ENCODE measurements at regions not wholly inside any gene's neighbourhood (a gene's known extent, or its start where the extent isn't known, plus 50 kb on each side); places are given as distances from the start of the nearest gene placed in this dataset.

DNA sequence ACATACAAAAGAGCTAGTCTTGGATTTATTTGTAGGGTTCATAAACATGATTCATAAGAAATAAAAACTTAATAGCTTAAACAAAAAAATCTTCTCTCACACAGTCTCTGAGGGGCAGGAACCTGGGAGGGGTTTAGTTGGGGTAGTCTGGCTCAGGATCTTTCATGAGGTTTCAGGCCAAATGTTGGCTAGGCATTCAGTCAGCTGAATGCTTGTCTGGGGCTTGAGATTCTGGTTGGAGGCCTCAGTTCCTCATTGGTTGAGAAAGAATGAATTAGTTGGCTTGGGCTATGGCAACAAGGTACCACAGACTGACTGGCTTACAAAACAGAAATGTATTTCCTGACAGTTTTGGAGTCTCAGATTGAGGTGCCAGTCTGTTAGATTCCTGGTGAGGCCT, 74.3 kb downstream of the ANKRD7 start:
- H3K36me3 Mint-ChIP-seq = no peaks in the 10 kb centered on the region
- H3K4me1 Mint-ChIP-seq (ENCODE audit: low read depth in 2 of 2) = no peaks in the 10 kb centered on the region
- H3K27me3 Mint-ChIP-seq = peaks cover 0 to 12% of the 10 kb centered on the region in 2 donors
- no peak overlapping the region for H3K4me3 Mint-ChIP-seq
- peaks cover 5% of the 10 kb centered on the region for H3K9me3 Mint-ChIP-seq
- no peak for ATAC-seq
- no peak overlapping the region for H3K27ac Mint-ChIP-seq
- no peak for DNase-seq (ENCODE audit: low spot score)

DNA sequence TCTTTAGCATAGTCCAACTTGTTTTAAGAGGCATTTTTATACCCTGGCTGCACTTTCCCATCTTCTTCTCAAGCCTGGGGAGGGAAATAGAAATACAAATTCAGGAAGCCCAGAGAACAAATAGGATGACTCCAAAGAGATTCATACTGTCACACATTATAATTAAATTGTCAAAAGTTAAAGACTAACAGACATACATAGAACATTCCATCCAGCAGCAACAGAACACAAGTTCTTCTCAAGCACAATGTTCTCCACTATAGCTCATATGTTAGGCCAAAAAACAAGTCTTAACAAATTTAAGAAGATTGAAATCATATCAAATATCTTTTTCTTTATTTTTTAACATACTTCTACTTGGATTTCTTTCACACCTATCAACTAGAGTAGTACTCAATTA, 75.7 kb downstream of the ANKRD7 start:
- no peak for DNase-seq (ENCODE audit: low spot score)
- Mint-ChIP-seq H3K36me3 (no peaks in the 10 kb centered on the region), H3K4me1 (ENCODE audit: low read depth in 2 of 2) (no peaks in the 10 kb centered on the region), H3K27me3 (peaks cover 0 to 9% of the 10 kb centered on the region in 2 donors), H3K4me3 (no peak overlapping the region), H3K9me3 (peaks cover 5% of the 10 kb centered on the region), H3K27ac (no peak overlapping the region)
- ATAC-seq = no peak

DNA sequence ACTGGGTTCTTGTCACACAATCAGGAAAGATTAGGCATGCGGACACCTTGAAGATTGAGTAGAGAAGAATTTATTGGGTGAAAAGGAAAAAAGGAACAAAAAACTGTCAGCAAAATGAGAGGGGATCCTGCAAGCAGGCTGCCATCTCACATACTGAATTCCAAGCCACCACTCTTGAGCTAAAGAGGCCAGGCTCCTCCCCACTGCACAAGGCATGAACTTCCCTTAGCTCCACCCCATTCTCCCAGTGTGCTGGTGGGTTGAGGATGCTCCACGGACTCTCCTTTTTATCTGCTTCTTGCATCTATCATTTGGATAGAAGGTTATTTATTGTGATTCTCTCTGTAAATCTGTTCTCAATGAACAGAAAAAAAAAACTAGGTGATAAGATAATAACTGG, 79.6 kb downstream of the ANKRD7 start:
- Mint-ChIP-seq H3K27ac (no peak overlapping the region), H3K4me1 (ENCODE audit: low read depth in 2 of 2) (no peaks in the 10 kb centered on the region), H3K4me3 (no peak overlapping the region), H3K27me3 (peaks cover 0 to 8% of the 10 kb centered on the region in 2 donors), H3K36me3 (peaks cover 10% of the 10 kb centered on the region), H3K9me3 (peaks cover 5% of the 10 kb centered on the region)
- ATAC-seq (no peak), DNase-seq (ENCODE audit: low spot score) (no peak)

DNA sequence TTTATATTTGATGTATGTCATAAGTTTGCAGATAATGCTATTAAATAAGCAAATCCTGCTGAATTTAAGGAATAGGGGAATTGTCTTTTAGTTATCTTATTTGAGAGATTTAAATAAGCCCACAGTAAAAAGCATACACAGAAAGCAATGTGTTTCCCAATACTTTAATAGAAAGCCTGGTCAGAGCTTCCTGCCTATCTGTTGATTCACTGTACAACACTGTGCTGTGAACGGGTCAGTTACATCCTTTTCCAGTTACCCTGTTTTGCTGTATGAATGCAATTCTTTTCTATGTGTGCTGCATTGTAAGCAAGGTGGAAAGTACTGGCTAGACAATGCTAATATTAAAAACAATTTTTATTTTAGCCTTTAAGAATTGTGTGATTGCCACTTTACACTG, 81.2 kb downstream of the ANKRD7 start:
- Mint-ChIP-seq H3K36me3 (peaks cover 24% of the 10 kb centered on the region), H3K4me3 (no peak overlapping the region), H3K27me3 (no peaks in the 10 kb centered on the region), H3K4me1 (ENCODE audit: low read depth in 2 of 2) (peaks cover 0 to 10% of the 10 kb centered on the region in 2 donors), H3K27ac (no peak overlapping the region), H3K9me3 (peaks cover 6% of the 10 kb centered on the region)
- ATAC-seq (peak in 1 of 2 donors; percentile 48), DNase-seq (ENCODE audit: low spot score) (no peak)

DNA sequence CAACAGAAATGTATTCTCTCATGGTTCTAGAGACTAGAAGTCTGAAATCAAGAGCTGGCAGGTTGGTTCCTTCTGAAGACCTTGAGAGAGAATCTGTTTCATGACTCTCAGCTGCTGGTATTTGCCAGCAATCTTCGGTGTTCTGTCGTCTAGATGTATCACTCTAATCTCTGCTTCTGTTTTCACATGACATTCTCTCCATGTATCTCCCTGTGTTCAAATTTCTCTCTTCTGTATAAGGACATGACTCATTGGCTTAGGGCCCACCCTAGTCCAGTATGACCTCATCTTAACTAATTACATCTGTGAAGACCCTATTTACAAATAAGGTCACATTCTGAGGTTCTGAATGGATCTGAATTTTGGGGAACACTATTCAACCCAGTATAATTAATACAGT, 82.3 kb downstream of the ANKRD7 start:
- H3K27me3 Mint-ChIP-seq = no peaks in the 10 kb centered on the region
- H3K4me3 Mint-ChIP-seq = no peak overlapping the region
- ATAC-seq (no peak), DNase-seq (ENCODE audit: low spot score) (no peak)
- peaks cover 0 to 21% of the 10 kb centered on the region in 2 donors for H3K4me1 Mint-ChIP-seq (ENCODE audit: low read depth in 2 of 2)
- peaks cover 29% of the 10 kb centered on the region for H3K36me3 Mint-ChIP-seq
- peaks cover 6% of the 10 kb centered on the region for H3K9me3 Mint-ChIP-seq
- H3K27ac Mint-ChIP-seq = no peak overlapping the region

DNA sequence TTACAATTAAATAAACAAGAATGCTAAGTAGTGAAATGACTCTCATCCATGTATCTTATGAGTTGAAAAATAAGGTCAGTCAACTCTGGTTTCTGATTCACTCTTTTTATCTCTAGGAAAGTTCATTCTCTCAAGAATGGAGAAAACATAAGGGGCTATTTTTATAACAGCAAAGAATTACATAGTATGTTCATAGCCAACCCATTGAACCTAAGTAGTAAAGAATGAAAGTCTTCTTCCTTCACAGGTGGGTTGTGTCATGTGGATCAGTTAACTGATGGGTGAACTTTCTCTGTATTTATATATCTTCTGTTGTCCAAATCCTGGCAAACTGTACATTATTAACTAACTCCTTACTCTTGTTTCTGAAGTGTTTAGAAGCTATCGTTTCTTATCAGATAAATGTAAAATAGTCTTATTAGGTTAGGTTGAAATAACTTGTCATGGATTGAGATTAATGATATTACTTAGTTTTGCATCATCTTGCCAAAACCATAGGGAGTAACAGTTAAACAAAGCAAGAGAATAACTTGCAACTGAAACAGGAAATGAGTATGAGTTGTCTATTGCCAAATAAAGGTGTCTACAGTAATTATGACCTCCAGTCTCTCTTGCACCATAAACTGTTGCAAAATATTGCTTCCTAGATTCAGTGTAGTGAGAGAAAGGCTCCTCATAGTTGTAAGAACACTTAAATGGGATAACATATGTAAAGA, 86.8 kb downstream of the ANKRD7 start:
- peaks cover 48% of the 10 kb centered on the region for H3K36me3 Mint-ChIP-seq
- ATAC-seq = peak; percentile 83 to 85
- peaks cover 6 to 44% of the 10 kb centered on the region in 2 donors for H3K4me1 Mint-ChIP-seq (ENCODE audit: low read depth in 2 of 2)
- no peak for DNase-seq (ENCODE audit: low spot score)
- peaks cover 14% of the 10 kb centered on the region for H3K9me3 Mint-ChIP-seq
- peak overlapping the region; percentile 58 for H3K4me3 Mint-ChIP-seq
- H3K27ac Mint-ChIP-seq = peak overlapping the region; percentile 89 to 90
- no peaks in the 10 kb centered on the region for H3K27me3 Mint-ChIP-seq

DNA sequence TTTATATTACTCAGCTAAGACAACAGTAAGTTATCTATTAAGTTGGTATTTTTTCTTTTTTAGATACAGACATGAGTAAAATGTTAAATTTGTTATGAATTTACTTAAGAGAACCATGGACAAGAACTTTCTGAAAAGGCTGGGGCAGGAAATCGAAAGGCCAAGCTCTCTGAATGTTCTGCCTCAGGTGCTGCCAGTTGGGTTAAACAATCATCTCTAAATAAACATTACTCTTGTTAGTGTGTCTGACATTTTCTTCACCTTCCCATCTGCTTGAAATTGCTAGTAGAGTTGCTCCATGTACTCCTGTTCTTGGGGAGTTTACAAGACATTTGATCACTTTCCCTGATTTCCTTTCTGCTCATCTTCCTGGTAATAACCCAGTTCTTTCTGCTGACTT, 87.5 kb downstream of the ANKRD7 start:
- Mint-ChIP-seq H3K36me3 (peaks cover 53% of the 10 kb centered on the region), H3K9me3 (peaks cover 20% of the 10 kb centered on the region), H3K27me3 (peaks cover 0 to 2% of the 10 kb centered on the region in 2 donors), H3K4me1 (ENCODE audit: low read depth in 2 of 2) (peaks cover 6 to 44% of the 10 kb centered on the region in 2 donors), H3K4me3 (peak overlapping the region; percentile 73), H3K27ac (peak overlapping the region; percentile 89 to 90)
- DNase-seq (ENCODE audit: low spot score) = no peak
- ATAC-seq = no peak

DNA sequence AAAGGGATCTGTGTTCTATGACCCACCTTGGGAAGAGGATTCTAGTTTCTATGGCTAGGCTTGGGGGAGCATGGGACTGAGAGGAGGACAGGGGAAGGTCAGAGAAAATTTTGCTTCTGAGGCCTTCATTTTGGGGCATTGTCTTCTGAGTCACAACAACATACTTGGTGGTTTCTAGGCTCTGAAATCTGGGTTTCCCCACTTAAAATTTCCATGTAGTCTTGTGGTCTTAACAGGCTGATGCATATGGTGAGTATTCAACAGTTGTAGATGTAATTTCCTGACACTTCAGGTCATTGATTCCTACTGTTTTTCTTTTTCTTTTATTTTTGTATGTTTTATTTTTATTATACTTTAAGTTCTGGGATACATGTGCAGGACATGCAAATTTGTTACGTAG, 88.5 kb downstream of the ANKRD7 start:
- DNase-seq (ENCODE audit: low spot score) = no peak
- Mint-ChIP-seq H3K9me3 (peaks cover 20% of the 10 kb centered on the region), H3K27me3 (peaks cover 0 to 5% of the 10 kb centered on the region in 2 donors), H3K4me3 (peak overlapping the region; percentile 73), H3K36me3 (peaks cover 53% of the 10 kb centered on the region), H3K4me1 (ENCODE audit: low read depth in 2 of 2) (peaks cover 6 to 44% of the 10 kb centered on the region in 2 donors), H3K27ac (peak overlapping the region; percentile 89 to 90)
- ATAC-seq = peak; percentile 85 to 90

DNA sequence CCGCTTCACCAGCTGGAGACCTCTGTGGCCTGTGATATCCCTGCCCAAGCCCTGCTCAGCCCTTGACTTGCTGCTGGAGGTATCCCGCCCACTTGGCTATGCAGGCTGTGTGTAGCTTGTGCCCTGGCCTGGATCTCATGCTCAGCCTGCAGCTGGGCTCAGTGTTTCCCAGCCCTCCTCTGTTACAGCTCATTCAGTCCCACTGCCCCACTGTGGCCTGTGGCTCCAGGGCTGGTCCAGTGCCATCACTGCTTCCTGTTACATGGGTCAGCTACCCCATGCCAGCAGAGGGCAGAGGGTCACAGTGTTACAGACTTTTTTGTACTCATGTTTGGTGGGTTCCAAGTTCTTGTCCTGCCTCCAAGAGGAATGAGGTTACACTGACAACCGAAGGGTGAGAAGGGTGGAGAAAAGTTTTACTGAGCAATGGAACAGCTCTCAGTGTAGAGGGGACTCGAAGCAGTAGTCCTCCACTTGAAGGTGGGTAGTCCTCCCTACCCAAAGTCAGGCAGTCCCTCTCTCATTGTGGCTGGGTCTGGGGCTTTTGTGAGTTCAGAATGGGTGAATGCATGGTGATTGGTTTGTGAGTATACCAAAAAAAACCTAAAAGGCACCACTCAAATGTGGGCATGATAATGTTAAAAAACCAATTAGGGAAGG, 100.4 kb downstream of the ANKRD7 start:
- Mint-ChIP-seq H3K27me3 (peaks cover 5 to 24% of the 10 kb centered on the region in 2 donors), H3K27ac (no peak overlapping the region), H3K36me3 (no peaks in the 10 kb centered on the region), H3K4me1 (ENCODE audit: low read depth in 2 of 2) (no peaks in the 10 kb centered on the region), H3K9me3 (peaks cover 13% of the 10 kb centered on the region), H3K4me3 (no peak overlapping the region)
- DNase-seq (ENCODE audit: low spot score) (no peak), ATAC-seq (no peak)

DNA sequence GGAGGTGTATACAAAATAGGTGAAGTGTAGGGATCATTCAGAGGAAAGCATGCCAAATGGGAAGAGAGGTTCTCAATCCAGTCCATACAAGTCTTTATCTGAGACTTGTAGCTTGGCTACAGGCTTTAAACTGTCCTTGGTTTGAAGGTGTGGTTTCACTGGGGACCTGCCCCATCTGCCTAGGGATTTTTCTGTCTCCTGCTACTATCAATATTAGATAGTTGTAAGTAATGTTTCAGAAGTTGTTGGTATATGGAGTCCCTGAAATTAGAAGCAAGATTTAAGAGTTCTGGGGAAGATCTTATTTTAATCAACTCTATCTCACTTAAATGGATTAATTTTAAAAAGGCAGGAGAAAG, 100.9 kb downstream of the ANKRD7 start:
- H3K4me3 Mint-ChIP-seq = no peak overlapping the region
- no peak overlapping the region for H3K27ac Mint-ChIP-seq

DNA sequence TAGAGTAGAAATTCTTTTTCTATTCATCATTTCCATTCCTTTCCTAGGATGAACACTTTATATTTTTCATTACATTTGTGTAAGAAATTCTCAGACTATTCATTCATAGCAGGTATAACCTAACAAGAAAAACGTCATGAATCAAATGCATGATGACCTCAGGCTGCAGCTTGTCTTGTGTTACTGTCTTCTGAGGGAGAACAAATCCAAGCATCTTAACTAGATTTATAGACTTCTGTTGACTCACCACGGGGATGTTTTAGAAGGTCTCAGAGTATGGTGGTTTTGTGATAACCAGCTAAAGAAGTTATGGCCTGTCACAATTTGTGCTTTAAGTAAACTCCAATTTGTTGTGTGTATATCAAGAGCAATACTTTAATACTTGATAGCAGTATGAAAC, 102.7 kb downstream of the ANKRD7 start:
- Mint-ChIP-seq H3K4me1 (ENCODE audit: low read depth in 2 of 2) (no peaks in the 10 kb centered on the region), H3K36me3 (no peaks in the 10 kb centered on the region), H3K27ac (no peak overlapping the region), H3K9me3 (peaks cover 10% of the 10 kb centered on the region), H3K4me3 (no peak overlapping the region), H3K27me3 (peaks cover 5 to 22% of the 10 kb centered on the region in 2 donors)
- ATAC-seq = no peak
- no peak for DNase-seq (ENCODE audit: low spot score)

More for the DNA sequence above, 100.9 kb downstream of the ANKRD7 start:
- peaks cover 12% of the 10 kb centered on the region for H3K9me3 Mint-ChIP-seq
- H3K27me3 Mint-ChIP-seq = peaks cover 5 to 29% of the 10 kb centered on the region in 2 donors
- ATAC-seq = no peak
- DNase-seq (ENCODE audit: low spot score) = no peak
- no peaks in the 10 kb centered on the region for H3K36me3 Mint-ChIP-seq
- no peaks in the 10 kb centered on the region for H3K4me1 Mint-ChIP-seq (ENCODE audit: low read depth in 2 of 2)

DNA sequence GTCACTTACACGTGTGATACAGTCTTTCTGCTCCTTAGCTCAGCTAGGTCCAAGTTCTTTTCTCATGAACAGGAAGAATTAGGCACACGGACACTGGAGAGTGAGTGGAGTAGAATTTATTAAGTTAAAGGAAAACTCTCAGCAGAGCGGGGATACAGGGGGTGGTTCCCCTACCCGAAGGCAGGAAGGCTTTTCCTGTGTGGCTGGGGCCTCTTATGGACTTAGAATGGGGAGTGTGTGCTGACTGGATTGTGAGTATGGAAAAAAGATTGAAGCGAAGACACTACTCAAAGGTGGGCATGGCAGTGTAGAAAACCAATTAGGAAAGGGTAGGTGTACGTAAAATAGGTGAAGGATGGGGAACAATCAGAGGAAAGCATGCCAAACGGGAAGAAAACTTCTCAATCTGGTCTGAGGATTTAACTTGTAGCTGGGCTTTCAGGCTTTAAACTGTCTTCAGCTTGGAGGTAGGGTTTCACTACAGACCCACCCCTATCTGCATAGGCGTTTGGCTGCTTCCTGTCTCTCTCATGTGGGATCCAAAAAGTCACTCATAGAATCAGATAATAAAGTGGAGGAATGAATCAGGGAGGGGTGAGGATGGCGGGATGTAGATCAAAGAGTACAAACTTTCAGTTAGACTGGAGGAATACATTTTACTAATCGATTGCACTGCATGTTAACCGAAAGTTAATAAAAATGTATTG, 104.2 kb downstream of the ANKRD7 start:
- Mint-ChIP-seq H3K4me1 (ENCODE audit: low read depth in 2 of 2) (no peaks in the 10 kb centered on the region), H3K27ac (no peak overlapping the region), H3K4me3 (no peak overlapping the region), H3K36me3 (no peaks in the 10 kb centered on the region), H3K9me3 (peaks cover 10% of the 10 kb centered on the region), H3K27me3 (peaks cover 5 to 22% of the 10 kb centered on the region in 2 donors)
- ATAC-seq = no peak
- DNase-seq (ENCODE audit: low spot score) = no peak

DNA sequence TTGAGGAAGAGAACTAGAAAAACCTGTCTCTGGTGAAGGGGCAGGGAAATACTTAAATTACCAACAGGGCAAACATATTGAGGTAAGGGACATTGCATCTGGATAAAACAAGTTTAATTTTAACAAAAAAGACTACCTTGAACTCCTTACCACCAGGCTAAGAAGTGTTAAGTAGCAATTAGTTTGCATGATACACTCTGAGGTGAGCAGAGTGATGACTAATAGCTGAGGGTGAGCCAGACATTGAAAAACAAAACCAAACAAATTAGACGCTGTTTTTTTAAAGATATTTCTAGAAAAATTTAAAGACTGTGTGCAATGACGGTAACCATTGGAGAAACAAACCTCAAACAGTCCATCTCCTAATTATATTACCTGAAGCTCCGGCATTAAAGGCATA, 105.9 kb downstream of the ANKRD7 start:
- Mint-ChIP-seq H3K27ac (no peak overlapping the region), H3K9me3 (peaks cover 7% of the 10 kb centered on the region), H3K36me3 (no peaks in the 10 kb centered on the region), H3K4me1 (ENCODE audit: low read depth in 2 of 2) (no peaks in the 10 kb centered on the region), H3K27me3 (peaks cover 5 to 22% of the 10 kb centered on the region in 2 donors), H3K4me3 (no peak overlapping the region)
- ATAC-seq (no peak), DNase-seq (ENCODE audit: low spot score) (no peak)

DNA sequence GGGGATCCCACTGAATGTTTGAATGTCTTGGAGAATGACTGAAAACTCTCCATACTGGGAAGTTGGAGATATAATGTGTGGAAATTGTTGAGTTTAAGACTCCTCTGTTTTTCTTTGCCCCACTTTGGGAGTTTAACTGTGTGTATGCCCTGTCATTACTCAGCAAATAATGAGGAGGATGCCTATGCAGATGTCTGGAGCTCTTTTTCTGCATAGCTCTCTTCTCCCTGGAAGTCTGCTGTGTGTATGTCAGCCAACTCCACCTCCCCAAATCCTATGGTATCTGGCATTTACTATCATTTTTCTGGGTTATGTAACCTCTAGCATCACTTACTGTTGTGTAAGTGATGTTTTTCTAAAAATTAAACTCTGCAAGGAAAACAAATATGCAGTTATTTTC, 122.2 kb downstream of the ANKRD7 start:
- no peaks in the 10 kb centered on the region for H3K27me3 Mint-ChIP-seq
- no peaks in the 10 kb centered on the region for H3K36me3 Mint-ChIP-seq
- ATAC-seq (no peak), DNase-seq (ENCODE audit: low spot score) (no peak)
- no peak overlapping the region for H3K27ac Mint-ChIP-seq
- H3K9me3 Mint-ChIP-seq = no peaks in the 10 kb centered on the region
- H3K4me1 Mint-ChIP-seq (ENCODE audit: low read depth in 2 of 2) = no peaks in the 10 kb centered on the region
- H3K4me3 Mint-ChIP-seq = no peak overlapping the region

Measured in natural killer cell treated with Interleukin-12 subunit alpha and Interleukin-12 subunit beta and Interleukin-15 and Interleukin-18, amount 100 ng/mL, for 72 hours (primary cell).